HG02759 (cell line): ENCODE measurements at regions not wholly inside any gene's neighbourhood (a gene's known extent, or its start where the extent isn't known, plus 50 kb on each side); places are given as distances from the start of the nearest gene placed in this dataset.
"Not testable (repeated sequence)": the region's sequence is repeated elsewhere in the genome, so short reads cannot be mapped to it uniquely, and the experiment has no call there.

Source experiments
- ATAC-seq: cut with Tn5 transposase; IDR thresholded peaks from one replicate; pipeline ENCODE4 v1.9.1; 2021; ENCODE audit warnings: mild to moderate bottlenecking, moderate library complexity; ENCODE audit not compliant: unreplicated experiment

DNA sequence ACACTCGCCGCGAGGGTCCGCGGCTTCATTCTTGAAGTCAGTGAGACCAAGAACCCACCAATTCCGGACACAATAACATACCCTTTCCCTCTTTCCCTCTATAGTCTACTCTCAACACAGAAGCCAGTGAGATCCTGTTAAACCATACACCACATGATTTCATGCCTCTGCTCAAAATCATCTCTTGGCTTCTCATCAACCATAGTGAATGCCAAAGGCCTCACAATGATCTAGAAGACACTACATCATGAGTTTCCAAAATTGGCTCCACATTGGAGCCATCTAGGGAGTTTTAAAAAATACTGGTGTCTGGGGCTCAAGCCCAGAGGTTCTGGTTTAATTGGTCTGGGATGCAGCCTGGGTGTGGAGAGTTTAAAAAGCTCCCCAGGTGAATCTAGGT lies 124.5 kb downstream of the EFNB1 start:
- no peak for ATAC-seq

DNA sequence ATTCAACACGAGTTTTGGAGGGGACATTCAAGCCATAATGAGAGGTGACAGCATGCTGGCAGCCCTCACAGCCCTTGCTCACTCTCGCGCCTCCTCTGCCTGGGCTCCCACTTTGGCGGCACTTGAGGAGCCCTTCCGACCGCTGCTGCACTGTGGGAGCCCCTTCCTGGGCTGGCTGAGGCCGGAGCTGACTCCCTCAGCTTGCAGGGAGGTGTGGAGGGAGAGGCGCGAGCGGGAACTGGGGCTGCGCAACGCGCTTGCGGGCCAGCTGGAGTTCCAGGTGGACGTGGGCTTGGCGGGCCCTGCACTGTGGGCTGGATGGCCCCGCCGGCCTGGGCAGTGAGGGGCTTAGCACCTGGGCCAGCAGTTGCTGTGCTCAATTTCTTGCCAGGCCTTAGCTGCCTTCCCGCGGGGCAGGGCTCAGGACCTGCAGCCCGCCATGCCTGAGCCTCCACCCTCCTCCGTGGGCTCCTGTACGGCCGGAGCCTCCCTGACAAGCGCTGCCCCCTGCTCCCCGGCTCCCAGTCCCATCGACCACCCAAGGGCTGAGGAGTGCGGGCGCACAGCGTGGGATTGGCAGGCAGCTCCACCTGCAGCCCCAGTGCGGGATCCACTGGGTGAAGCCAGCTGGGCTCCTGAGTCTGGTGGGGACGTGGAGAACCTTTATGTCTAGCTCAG lies 123.3 kb downstream of the EFNB1 start:
- ATAC-seq: not testable (repeated sequence)

- ATAC-seq: no peak
These were observed 122.1 kb downstream of the EFNB1 start for GRCh38 chrX:68950937-68951336.

DNA sequence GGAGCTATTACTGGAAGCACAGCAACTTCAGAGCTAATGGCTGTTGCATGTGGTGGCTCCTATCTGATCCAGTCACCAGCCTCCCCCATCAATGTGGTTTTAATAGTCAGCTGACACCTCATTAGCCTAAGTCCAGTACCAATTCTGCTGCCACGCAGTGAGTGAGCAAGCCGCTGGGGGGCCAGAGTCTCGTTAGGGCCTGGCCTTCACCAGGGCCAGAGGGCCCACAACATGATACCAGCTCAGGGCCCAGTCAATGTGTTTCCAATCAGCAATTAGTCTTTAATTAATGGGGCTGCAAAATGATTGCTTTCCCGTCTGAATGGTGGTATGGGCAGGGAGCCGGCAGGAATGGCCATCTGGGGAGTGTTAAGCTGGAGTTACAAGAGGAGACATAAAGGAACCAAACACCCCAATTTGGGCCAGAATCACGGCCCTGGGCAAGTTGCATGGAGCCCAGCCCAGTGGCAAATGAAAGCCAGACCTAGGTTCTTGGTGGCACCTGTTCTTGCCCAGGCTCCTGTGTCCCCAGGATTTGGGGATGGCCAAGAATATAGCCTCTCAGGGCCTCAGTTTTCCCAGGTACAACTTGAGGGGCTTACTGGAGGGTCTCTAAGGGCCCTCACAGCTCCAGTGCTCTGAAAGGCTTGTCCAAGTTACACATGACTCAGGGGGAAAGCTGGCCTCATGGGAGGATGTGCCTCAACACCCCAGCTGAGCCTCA lies 119.2 kb downstream of the EFNB1 start:
- ATAC-seq: no peak

GRCh38 chrX:68945603-68946228 lies 116.9 kb downstream of the EFNB1 start:
- no peak for ATAC-seq

- no peak for ATAC-seq
These were observed 116.3 kb downstream of the EFNB1 start for GRCh38 chrX:68945081-68945602.

GRCh38 chrX:68944211-68944610 lies 115.4 kb downstream of the EFNB1 start:
- no peak for ATAC-seq

GRCh38 chrX:68942840-68943239 lies 114.0 kb downstream of the EFNB1 start:
- no peak for ATAC-seq

DNA sequence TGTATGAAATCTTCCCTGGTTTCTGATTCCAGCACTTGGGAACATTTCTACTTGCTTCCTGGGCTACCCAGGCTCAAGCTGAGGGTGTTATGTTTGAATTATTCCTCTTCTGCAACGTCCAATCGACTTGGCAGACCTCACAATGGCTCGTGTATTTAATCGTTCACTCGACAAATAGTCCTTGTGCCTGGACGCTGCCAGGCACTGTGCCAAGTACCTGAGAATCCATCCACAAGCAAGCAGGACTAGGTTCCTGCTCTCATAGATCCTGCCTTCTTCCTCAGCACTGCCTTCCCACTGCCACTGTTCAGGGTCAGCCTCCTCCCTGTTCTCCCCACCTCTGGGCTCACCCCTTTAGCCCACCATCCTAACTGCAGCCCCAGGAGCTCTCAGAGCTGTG lies 113.3 kb downstream of the EFNB1 start:
- ATAC-seq: no peak

DNA sequence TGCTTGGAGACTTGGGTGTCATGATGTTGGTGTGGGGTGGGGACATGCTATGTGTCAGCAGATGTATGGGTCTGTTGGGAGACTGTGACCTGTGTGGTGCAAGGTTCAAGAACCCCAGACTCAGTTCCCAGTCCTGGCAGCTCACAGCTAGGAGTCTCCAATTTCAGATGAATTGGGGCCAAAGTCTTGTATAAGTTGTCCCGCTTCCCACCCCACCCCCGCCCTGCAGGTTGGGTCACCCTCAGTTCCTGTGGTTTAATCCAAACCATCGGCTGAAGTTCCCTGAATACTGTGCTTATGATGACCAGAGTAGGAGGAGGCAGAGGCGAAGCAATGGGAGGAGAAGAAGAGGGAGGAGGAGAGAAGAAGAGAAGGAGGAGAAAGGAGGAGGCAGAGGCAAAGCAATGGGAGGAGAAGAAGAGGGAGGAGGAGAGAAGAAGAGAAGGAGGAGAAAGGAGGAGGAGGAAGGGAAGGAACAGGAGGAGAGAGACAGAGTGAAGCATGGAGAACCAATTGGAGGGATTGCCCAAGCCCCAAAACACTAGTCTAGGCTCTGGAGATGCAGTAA lies 112.6 kb downstream of the EFNB1 start:
- ATAC-seq: no peak

DNA sequence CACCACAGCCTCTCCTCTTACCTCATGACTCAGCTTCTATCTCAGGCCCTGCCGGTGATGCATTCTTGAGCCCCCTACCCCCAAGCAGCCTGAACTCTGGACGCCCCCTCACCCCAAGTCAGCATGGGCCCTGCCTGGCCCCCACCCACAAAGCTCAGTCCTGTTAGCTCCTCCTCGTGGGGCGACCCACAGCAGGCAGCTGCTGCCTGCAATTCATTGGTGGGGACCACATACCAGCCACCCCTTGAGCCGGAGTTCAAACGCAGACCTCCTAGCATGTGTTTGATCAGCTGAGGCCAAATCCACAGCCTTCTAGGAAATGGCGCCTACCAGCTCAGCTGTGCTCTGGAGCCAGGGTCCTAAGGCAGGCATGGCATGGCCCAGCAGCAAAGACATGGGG lies 111.8 kb downstream of the EFNB1 start:
- no peak for ATAC-seq

DNA sequence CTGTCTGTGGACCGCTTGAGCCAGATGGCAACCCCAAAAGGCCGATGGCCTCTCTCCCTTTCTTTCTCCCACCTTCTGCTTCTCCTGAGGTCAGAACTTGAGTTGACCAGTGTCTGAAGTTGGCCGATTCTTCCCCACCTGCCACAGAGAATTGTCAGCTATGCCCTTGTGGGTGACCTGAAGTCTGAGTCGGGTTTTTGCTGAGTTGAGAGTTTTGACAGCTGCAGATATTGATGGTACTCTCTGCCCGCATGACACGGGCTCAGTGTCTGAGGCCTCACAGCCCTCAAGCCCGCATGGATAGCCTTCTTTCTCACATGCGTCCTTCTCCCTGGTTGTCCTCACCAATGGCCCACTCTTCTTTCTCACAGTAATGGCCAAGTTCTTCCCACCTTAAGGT lies 111.0 kb downstream of the EFNB1 start:
- ATAC-seq: no peak

- ATAC-seq: no peak
These were observed 109.6 kb downstream of the EFNB1 start for GRCh38 chrX:68938244-68939004.

DNA sequence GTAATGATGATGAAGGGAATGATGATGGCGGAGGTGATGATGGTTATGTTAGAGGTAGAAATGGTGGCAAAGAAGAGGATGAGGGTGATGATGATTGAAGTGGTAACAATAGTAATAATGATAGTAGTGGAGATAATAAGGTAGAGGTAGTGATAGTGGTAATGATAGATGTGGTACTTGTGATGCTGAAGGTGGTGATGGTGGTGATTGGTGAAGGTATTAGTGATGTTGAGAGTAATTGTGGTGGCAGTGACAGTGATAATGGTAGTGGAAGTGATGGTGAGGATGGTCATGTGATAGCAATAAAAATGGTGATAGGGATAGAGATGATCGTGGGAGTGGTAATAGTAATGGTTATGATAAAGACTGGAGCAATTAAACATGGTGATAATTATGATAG lies 108.8 kb downstream of the EFNB1 start:
- ATAC-seq: no peak

- no peak for ATAC-seq
These were observed 107.8 kb downstream of the EFNB1 start for GRCh38 chrX:68936608-68937007.

DNA sequence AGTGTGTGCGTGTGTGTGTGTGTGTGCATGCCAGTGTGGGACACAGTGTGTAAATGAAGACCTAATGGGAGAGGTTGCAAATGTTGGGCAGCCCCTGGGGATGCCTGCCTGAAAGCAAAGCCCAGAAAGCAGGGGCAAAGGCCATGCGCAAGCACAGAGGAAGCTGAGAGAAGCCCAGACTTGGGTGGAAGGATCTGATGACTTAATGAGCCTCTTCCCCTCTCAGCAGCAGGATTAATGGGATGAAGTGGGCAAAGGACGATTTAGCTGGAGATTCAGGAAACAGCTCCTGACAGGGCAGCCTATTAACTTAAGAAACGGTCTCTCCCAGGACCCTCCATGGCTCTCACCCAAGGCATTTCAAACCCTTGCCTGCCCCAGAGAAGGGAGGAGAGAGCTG lies 107.3 kb downstream of the EFNB1 start:
- ATAC-seq: no peak

GRCh38 chrX:68935362-68935761 lies 106.5 kb downstream of the EFNB1 start:
- ATAC-seq: no peak

DNA sequence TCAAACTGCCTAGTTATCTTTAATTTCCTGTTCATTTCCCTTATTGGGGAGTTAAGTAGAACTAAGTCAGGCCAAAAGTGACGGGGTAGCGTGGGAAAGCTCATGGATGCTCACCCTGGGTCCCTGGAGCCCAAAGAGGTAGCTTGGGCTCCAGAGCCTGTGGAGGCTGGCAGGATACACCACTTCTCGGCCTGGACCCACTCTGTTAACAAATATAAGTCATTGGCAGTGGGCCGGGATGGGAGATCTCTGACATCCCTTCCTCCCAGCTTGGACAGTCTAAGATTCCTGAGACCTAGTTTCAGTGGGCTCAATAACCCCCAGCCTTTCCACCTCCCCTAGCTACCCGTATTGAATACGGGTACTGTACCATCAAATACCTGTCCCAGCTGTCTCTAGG lies 106.1 kb downstream of the EFNB1 start:
- ATAC-seq: no peak

- no peak for ATAC-seq
These were observed 105.6 kb downstream of the EFNB1 start for GRCh38 chrX:68934421-68934820.

GRCh38 chrX:68932611-68933010 lies 103.8 kb downstream of the EFNB1 start:
- no peak for ATAC-seq

- no peak for ATAC-seq
These were observed 102.5 kb downstream of the EFNB1 start for GRCh38 chrX:68931345-68931744.
